ENCODE measurements at regions not wholly inside any gene's neighbourhood (a gene's known extent, or its start where the extent isn't known, plus 50 kb on each side); places are given as distances from the start of the nearest gene placed in this dataset.

DNA sequence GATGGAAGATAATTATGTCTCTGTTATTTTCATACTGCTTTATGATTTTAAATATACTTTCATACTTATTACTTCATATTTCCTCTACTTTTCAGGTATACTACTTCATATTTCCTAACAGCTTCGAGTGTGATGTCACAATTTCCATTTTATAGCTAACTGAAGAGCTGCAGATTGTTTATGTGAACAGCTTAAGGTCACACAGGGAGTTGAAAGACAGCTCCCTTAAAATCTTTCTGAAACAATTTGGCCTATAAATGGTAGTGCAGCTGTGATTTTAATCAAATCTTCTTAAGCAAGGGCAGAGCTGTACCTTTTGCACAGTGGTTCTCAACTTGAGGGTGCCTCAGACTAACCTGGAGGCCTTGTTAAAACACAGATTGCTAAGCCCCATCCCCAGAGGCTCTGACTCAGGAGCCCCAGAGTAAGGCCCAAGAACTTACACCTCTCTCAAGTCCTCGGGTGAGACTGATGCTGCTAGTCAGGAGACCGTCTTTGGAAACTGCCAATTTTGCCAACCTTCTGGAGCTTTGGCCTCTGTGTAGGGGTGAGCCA is 347.0 kb upstream of the HSF2 start:
- H2BK15ac ChIP-seq (ENCODE audit: low read depth, low read length), result no peak overlapping the region
- H3K4me1 ChIP-seq (ENCODE audit: insufficient read depth, low read length), result no peaks in the 10 kb centered on the region
- H3K4me3 Mint-ChIP-seq, result no peak overlapping the region
- H3K27me3 ChIP-seq (ENCODE audit: insufficient read depth, low read length), result no peaks in the 10 kb centered on the region
- H3K4me1 Mint-ChIP-seq, result peaks cover 2 to 3% of the 10 kb centered on the region in 2 experiments; a peak in 3 of 4 replicates
- no peak overlapping the region for H2BK20ac ChIP-seq (ENCODE audit: low read depth, low read length, poor library complexity, severe bottlenecking)
- no peak overlapping the region for H3K14ac ChIP-seq (ENCODE audit: insufficient read depth, low read length)
- H3K9me3 Mint-ChIP-seq, result no peaks in the 10 kb centered on the region
- H3T11ph ChIP-seq (ENCODE audit: low read length), result no peak overlapping the region
- no peak overlapping the region for H3K4me2 ChIP-seq (ENCODE audit: insufficient read depth, insufficient read length, low read length)
- H4K91ac ChIP-seq (ENCODE audit: insufficient read length, low read depth, low read length), result no peak overlapping the region
- peaks cover 2% of the 10 kb centered on the region; the same call in 1 of the 2 replicates for H3K27me3 Mint-ChIP-seq (ENCODE audit: low read depth)
- H2BK12ac ChIP-seq (ENCODE audit: insufficient read length, low read depth, low read length), result no peak overlapping the region
- no CpG with 5 or more reads among the region's 3 CpGs for WGBS (ENCODE audit: extremely low coverage, insufficient read length, low lambda C conversion rate)
- H3K79me2 ChIP-seq (ENCODE audit: insufficient read depth, low read length), result no peaks in the 10 kb centered on the region
- no peak overlapping the region for H3K56ac ChIP-seq (ENCODE audit: insufficient read length, low read depth, low read length)
- DNase-seq, result no peak
- H3K23ac ChIP-seq (ENCODE audit: insufficient read length, low read depth, low read length), result no peak overlapping the region
- H2AK5ac ChIP-seq (ENCODE audit: insufficient read length, low read length), result no peak overlapping the region
- H4K20me1 ChIP-seq (ENCODE audit: control insufficient read depth, insufficient read depth, insufficient read length), result no peaks in the 10 kb centered on the region
- TF ChIP-seq, protein P1, sequence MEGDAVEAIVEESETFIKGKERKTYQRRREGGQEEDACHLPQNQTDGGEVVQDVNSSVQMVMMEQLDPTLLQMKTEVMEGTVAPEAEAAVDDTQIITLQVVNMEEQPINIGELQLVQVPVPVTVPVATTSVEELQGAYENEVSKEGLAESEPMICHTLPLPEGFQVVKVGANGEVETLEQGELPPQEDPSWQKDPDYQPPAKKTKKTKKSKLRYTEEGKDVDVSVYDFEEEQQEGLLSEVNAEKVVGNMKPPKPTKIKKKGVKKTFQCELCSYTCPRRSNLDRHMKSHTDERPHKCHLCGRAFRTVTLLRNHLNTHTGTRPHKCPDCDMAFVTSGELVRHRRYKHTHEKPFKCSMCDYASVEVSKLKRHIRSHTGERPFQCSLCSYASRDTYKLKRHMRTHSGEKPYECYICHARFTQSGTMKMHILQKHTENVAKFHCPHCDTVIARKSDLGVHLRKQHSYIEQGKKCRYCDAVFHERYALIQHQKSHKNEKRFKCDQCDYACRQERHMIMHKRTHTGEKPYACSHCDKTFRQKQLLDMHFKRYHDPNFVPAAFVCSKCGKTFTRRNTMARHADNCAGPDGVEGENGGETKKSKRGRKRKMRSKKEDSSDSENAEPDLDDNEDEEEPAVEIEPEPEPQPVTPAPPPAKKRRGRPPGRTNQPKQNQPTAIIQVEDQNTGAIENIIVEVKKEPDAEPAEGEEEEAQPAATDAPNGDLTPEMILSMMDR (conservative IDR thresholded peaks at IDR 0.05), result no peak
- H3K9me3 ChIP-seq (ENCODE audit: control insufficient read depth, low read depth, low read length), result no peaks in the 10 kb centered on the region
- no peaks in the 10 kb centered on the region for H3K36me3 Mint-ChIP-seq (ENCODE audit: insufficient read depth in 1 of 3, low read depth in 3 of 3)
- H4K5ac ChIP-seq (ENCODE audit: insufficient read length, low read depth, low read length), result no peak overlapping the region
- no peak overlapping the region for H2AFZ ChIP-seq (ENCODE audit: low read length)
- no peak overlapping the region for H3K27ac Mint-ChIP-seq
- H3K18ac ChIP-seq (ENCODE audit: insufficient read length, low read depth, low read length), result no peak overlapping the region
- H2BK5ac ChIP-seq (ENCODE audit: insufficient read length, low read length), result no peak overlapping the region
- no peak overlapping the region for H3K9ac ChIP-seq (ENCODE audit: extremely low read depth, insufficient read length, low read length)
- H2BK120ac ChIP-seq (ENCODE audit: low read depth, low read length, poor library complexity, severe bottlenecking), result no peak overlapping the region
- H4K8ac ChIP-seq (replicated peaks; ENCODE audit: insufficient read length, low read depth, low read length), result no peak overlapping the region
- H3K23me2 ChIP-seq (ENCODE audit: insufficient read length, low read depth, low read length, poor library complexity, severe bottlenecking), result no peaks in the 10 kb centered on the region
- H3K79me1 ChIP-seq (ENCODE audit: insufficient read depth, low read depth, low read length, poor library complexity, severe bottlenecking), result no peaks in the 10 kb centered on the region
- H3K27ac ChIP-seq (ENCODE audit: insufficient read length, low read depth, low read length), result no peak overlapping the region
- H3K4ac ChIP-seq (ENCODE audit: low read depth, low read length), result no peak overlapping the region

All from H9 (cell line).